HG03064 (cell line): ENCODE measurements at regions not wholly inside any gene's neighbourhood (a gene's known extent, or its start where the extent isn't known, plus 50 kb on each side); places are given as distances from the start of the nearest gene placed in this dataset.

Source experiments
- ATAC-seq: cut with Tn5 transposase; IDR thresholded peaks from one replicate; pipeline ENCODE4 v1.9.1; 2021; ENCODE audit warnings: low read depth; ENCODE audit not compliant: unreplicated experiment

- no peak for ATAC-seq
Observed at GRCh38 chr3:22450786-22451400, 699.9 kb upstream of the ZNF385D start.

GRCh38 chr3:22451501-22451900, 700.5 kb upstream of the ZNF385D start:
- ATAC-seq, result no peak

GRCh38 chr3:22453906-22454535, 703.0 kb upstream of the ZNF385D start:
- no peak for ATAC-seq

- ATAC-seq, result no peak
Observed at GRCh38 chr3:22469995-22470394, 719.0 kb upstream of the ZNF385D start.

GRCh38 chr3:22471557-22471956, 720.5 kb upstream of the ZNF385D start:
- ATAC-seq, result no peak

GRCh38 chr3:22474706-22475445, 723.9 kb upstream of the ZNF385D start:
- ATAC-seq, result no peak

- ATAC-seq, result no peak
Observed at GRCh38 chr3:22475665-22476240, 724.7 kb upstream of the ZNF385D start.

GRCh38 chr3:22476976-22477375, 726.0 kb upstream of the ZNF385D start:
- no peak for ATAC-seq

- no peak for ATAC-seq
Observed at GRCh38 chr3:22485954-22486353, 717.2 kb upstream of the UBE2E2 start.

- no peak for ATAC-seq
Observed at GRCh38 chr3:22490747-22491146, 712.4 kb upstream of the UBE2E2 start.

- no peak for ATAC-seq
Observed at GRCh38 chr3:22491344-22491743, 711.8 kb upstream of the UBE2E2 start.

- ATAC-seq, result no peak
Observed at GRCh38 chr3:22492342-22492741, 710.8 kb upstream of the UBE2E2 start.

- no peak for ATAC-seq
Observed at GRCh38 chr3:22495241-22495640, 707.9 kb upstream of the UBE2E2 start.

GRCh38 chr3:22495791-22496190, 707.3 kb upstream of the UBE2E2 start:
- no peak for ATAC-seq

- no peak for ATAC-seq
Observed at GRCh38 chr3:22496641-22497040, 706.5 kb upstream of the UBE2E2 start.

- ATAC-seq, result no peak
Observed at GRCh38 chr3:22506871-22507270, 696.3 kb upstream of the UBE2E2 start.

GRCh38 chr3:22507709-22508108, 695.4 kb upstream of the UBE2E2 start:
- ATAC-seq, result no peak

- no peak for ATAC-seq
Observed at GRCh38 chr3:22523925-22524324, 679.2 kb upstream of the UBE2E2 start.

GRCh38 chr3:22526266-22526837, 676.8 kb upstream of the UBE2E2 start:
- ATAC-seq, result no peak

- no peak for ATAC-seq
Observed at GRCh38 chr3:22536541-22536940, 666.6 kb upstream of the UBE2E2 start.

GRCh38 chr3:22537560-22537959, 665.6 kb upstream of the UBE2E2 start:
- ATAC-seq, result no peak
